Prostate gland (tissue), 2 donors: ENCODE measurements at regions not wholly inside any gene's neighbourhood (a gene's known extent, or its start where the extent isn't known, plus 50 kb on each side); places are given as distances from the start of the nearest gene placed in this dataset.

Source experiments
- POLR2A ChIP-seq: fragments of 450-650 bp; IDR thresholded peaks from one replicate; pipeline ENCODE4 v1.6.1; 2016; ENCODE audit warnings: antibody characterized with exemption, mild to moderate bottlenecking
- POLR2AphosphoS5 ChIP-seq: sonication (generic); formaldehyde crosslinking; IDR thresholded peaks from one replicate; pipeline ENCODE4 v1.6.1; 2017; ENCODE audit warnings: antibody characterized with exemption
- TF ChIP-seq, protein P1 (sequence below), 4 experiments: fragments of 200-600 bp in 2 of 4; fragments of 450-650 bp in 2 of 4; sonication (generic) in 2 of 4; IDR thresholded peaks; 1 replicate in 3 of 4; 2 replicates in 1 of 4; pipeline ENCODE4 v1.5.1; 2016 to 2019; ENCODE audit warnings: antibody characterized with exemption in 4 of 4, mild to moderate bottlenecking in 2 of 4, moderate library complexity in 2 of 4

- TF ChIP-seq, protein P1, sequence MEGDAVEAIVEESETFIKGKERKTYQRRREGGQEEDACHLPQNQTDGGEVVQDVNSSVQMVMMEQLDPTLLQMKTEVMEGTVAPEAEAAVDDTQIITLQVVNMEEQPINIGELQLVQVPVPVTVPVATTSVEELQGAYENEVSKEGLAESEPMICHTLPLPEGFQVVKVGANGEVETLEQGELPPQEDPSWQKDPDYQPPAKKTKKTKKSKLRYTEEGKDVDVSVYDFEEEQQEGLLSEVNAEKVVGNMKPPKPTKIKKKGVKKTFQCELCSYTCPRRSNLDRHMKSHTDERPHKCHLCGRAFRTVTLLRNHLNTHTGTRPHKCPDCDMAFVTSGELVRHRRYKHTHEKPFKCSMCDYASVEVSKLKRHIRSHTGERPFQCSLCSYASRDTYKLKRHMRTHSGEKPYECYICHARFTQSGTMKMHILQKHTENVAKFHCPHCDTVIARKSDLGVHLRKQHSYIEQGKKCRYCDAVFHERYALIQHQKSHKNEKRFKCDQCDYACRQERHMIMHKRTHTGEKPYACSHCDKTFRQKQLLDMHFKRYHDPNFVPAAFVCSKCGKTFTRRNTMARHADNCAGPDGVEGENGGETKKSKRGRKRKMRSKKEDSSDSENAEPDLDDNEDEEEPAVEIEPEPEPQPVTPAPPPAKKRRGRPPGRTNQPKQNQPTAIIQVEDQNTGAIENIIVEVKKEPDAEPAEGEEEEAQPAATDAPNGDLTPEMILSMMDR (IDR thresholded peaks at IDR 0.05) = no peak
- TF ChIP-seq POLR2A = no peak
- no peak for TF ChIP-seq POLR2AphosphoS5
These were observed 129.5 kb downstream of the PABPC4L start for GRCh38 chr4:134072137-134072536.
